Kidney epithelial cell (primary cell): ENCODE measurements at regions not wholly inside any gene's neighbourhood (a gene's known extent, or its start where the extent isn't known, plus 50 kb on each side); places are given as distances from the start of the nearest gene placed in this dataset.

ENCODE experiments used
- DNase-seq: peaks from one replicate; pipeline ENCODE4 v3.0.0-alpha.2; 2010; ENCODE audit warnings: low read depth
- H3K27me3 ChIP-seq: 2 replicates; pipeline ENCODE4 v1.6.0; 2011; ENCODE audit warnings: low read length; ENCODE audit not compliant: control insufficient read depth, insufficient read depth
- H3K36me3 ChIP-seq: 2 replicates; pipeline ENCODE4 v1.5.1; 2011; ENCODE audit warnings: low read length; ENCODE audit not compliant: control insufficient read depth, insufficient read depth
- H3K4me3 ChIP-seq: 2 replicates; pipeline ENCODE4 v1.5.1; 2011; ENCODE audit warnings: low read depth, mild to moderate bottlenecking, control low read depth, low read length
- CTCF ChIP-seq: IDR thresholded peaks from 2 replicates; pipeline ENCODE4 v1.5.1; 2011; ENCODE audit warnings: mild to moderate bottlenecking, moderate library complexity, low read length, control low read depth, inconsistent platforms; ENCODE audit not compliant: insufficient read depth, poor library complexity, severe bottlenecking

GRCh38 chr5:45796959-45797553 is 100.9 kb upstream of the HCN1 start:
- DNase-seq, result no peak
- Histone ChIP-seq H3K4me3 (no peak overlapping the region), H3K36me3 (no peaks in the 10 kb centered on the region), H3K27me3 (no peaks in the 10 kb centered on the region)
- TF ChIP-seq CTCF, result peak; percentile 12

- DNase-seq, result no peak
- no peaks in the 10 kb centered on the region for H3K27me3 ChIP-seq
- TF ChIP-seq CTCF, result no peak
- no peak overlapping the region for H3K4me3 ChIP-seq
- H3K36me3 ChIP-seq, result no peaks in the 10 kb centered on the region
Measured at GRCh38 chr5:45795458-45795857, 99.3 kb upstream of the HCN1 start.

DNA sequence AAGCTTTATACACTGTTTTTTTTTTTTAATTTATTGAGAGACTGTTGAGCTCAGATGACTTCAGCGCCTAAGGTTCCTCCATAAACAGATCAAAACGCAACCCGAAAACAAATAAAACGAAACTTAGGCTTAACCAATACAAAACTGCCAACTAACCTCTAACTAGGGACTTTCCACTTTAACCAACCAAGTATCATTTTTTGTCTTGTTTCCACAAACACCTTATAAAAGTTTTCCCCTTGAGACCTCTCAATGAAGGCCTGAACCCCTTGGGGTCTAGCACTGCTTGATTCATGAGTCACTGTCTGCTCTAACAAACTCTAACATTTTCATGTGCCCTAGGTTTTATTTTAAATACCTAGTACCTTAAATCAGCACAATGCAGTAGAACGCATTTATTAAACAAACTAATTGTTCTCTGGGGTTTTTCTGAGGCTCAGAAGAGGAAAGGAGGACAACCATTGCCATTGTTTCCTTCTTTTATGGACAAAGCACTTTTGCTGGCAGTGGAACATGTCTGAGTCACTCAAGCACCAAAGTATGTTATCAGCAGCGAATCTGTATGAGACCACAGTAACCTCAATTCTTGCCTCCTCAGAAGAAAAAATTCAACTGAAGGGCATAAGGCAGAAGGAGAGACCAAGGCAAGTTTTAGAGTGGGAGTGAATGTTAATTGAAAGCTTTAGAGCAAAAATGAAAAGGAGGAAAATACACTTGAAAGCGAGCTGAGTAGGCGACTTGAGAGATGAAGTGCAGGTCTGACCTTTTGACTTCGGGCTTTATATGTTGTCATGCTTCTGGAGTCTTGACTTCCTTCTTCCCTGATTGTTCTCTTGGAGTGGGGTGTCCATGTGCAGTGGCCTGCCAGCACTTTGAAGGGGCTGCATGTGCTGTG is 97.7 kb upstream of the HCN1 start:
- TF ChIP-seq CTCF, result no peak
- no peak for DNase-seq
- Histone ChIP-seq H3K36me3 (no peaks in the 10 kb centered on the region), H3K27me3 (no peaks in the 10 kb centered on the region), H3K4me3 (no peak overlapping the region)

DNA sequence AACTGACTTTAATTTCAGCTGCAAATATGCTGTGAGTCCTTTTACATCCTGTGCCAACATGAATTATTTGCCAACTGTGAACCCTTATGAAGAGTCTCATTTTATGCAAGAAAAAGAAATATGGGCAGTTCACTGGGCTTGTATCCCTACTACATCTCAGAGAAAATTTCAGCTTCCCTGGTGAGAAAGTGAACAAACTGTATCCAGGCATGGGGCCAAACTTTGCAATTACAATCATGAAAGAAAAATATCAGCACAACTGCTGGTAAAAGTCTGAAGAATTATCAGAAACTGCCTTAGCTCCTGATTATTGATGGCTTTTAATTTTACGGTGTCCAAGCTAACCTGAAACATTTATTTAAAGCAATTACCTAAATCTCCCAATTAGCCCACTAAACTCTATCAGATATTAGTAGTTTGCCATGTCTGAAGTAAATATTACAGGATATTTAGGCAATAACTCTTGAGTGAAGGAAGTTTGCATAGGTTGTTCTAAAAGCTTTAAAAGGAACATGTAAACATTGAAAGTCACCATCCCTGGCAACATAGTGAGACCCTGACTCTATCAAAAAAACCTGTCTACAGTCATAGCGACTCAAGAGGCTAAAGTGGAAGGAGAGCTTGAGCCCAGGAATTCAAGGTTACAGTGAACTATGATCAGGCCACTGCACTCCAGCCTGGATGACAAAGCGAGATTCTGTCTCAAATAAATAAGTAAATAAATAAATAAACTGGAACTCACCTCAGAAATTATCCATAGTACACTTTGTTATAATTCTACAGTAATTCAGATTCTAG is 83.9 kb upstream of the HCN1 start:
- no peaks in the 10 kb centered on the region for H3K36me3 ChIP-seq
- no peaks in the 10 kb centered on the region for H3K27me3 ChIP-seq
- no peak overlapping the region for H3K4me3 ChIP-seq
- DNase-seq, result no peak
- no peak for TF ChIP-seq CTCF

GRCh38 chr5:45774528-45774927 is 78.3 kb upstream of the HCN1 start:
- H3K36me3 ChIP-seq, result no peaks in the 10 kb centered on the region
- no peak for DNase-seq
- TF ChIP-seq CTCF, result no peak
- H3K4me3 ChIP-seq, result no peak overlapping the region
- H3K27me3 ChIP-seq, result no peaks in the 10 kb centered on the region
